ENCODE measurements at regions not wholly inside any gene's neighbourhood (a gene's known extent, or its start where the extent isn't known, plus 50 kb on each side); places are given as distances from the start of the nearest gene placed in this dataset.

- no peaks in the 10 kb centered on the region for H4K20me1 ChIP-seq (ENCODE audit: insufficient read depth)
- no peaks in the 10 kb centered on the region for H3K9me2 ChIP-seq (ENCODE audit: insufficient read depth, low read length)
- H3K4me2 ChIP-seq (ENCODE audit: low read length) = no peak overlapping the region
- no peak for TF ChIP-seq EP300 (conservative IDR thresholded peaks at IDR 0.05; ENCODE audit: poor library complexity, severe bottlenecking)
- TF ChIP-seq TAF1 (IDR thresholded peaks at IDR 0.05; ENCODE audit: low read depth) = no peak
- TF ChIP-seq EZH2 (IDR thresholded peaks at IDR 0.05; ENCODE audit: borderline replicate concordance, insufficient read depth, low read length, poor library complexity, severe bottlenecking) = no peak
- TF ChIP-seq REST (IDR thresholded peaks at IDR 0.05; ENCODE audit: borderline replicate concordance) = no peak
- no peak for TF ChIP-seq MXI1 (conservative IDR thresholded peaks at IDR 0.05; ENCODE audit: poor library complexity, severe bottlenecking)
- no peak for TF ChIP-seq SMC3 (conservative IDR thresholded peaks at IDR 0.05; ENCODE audit: poor library complexity)
- no peak for TF ChIP-seq RAD21 (conservative IDR thresholded peaks at IDR 0.05)
- TF ChIP-seq CTCF (IDR thresholded peaks at IDR 0.05; ENCODE audit: poor library complexity, severe bottlenecking) = no peak
- TF ChIP-seq POLR2AphosphoS5 (IDR thresholded peaks at IDR 0.05) = no peak
- H3F3A ChIP-seq (ENCODE audit: insufficient read depth, low read length, poor library complexity, severe bottlenecking) = no peaks in the 10 kb centered on the region
- H3K27ac ChIP-seq (ENCODE audit: low read length) = no peak overlapping the region
- no peak overlapping the region for H3K9ac ChIP-seq (ENCODE audit: low read length)
- no peaks in the 10 kb centered on the region for H3K79me2 ChIP-seq (replicated peaks; ENCODE audit: insufficient read depth, low read length)
- H3K9me3 ChIP-seq (ENCODE audit: low read length) = no peaks in the 10 kb centered on the region
- H3K36me3 ChIP-seq (ENCODE audit: insufficient read depth, low read length) = no peaks in the 10 kb centered on the region
- H3K27me3 ChIP-seq (ENCODE audit: insufficient read depth, low read depth, low read length) = no peaks in the 10 kb centered on the region
- no peak overlapping the region for H2AFZ ChIP-seq (ENCODE audit: low read depth, low read length)
- no peak overlapping the region for H3K4me3 ChIP-seq (ENCODE audit: low read length)
Measured at GRCh38 chr3:135871311-135871710, 94.2 kb upstream of the PPP2R3A start.

DNA sequence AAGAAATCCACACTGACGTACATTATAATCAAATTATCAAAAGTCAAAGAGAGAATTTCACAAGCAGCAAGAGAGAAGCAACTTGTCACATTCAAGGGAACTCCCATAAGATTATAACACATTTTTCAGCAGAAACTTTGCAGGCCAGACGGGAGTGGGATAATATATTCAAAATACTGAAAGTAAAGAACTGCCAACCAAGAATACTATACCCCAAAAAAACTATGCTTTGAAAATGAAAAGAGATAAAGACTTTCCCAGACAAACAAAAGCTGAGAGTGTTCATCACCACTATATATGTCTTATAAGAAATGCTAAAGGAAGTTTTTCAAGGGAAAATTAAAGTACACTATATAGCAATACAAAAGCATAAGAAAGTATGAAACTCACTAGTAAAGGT lies 91.5 kb upstream of the PPP2R3A start:
- no peak overlapping the region for H2AFZ ChIP-seq (ENCODE audit: low read depth, low read length)
- TF ChIP-seq EZH2 (IDR thresholded peaks at IDR 0.05; ENCODE audit: borderline replicate concordance, insufficient read depth, low read length, poor library complexity, severe bottlenecking) = no peak
- TF ChIP-seq CTCF (IDR thresholded peaks at IDR 0.05; ENCODE audit: poor library complexity, severe bottlenecking) = no peak
- TF ChIP-seq REST (IDR thresholded peaks at IDR 0.05; ENCODE audit: borderline replicate concordance) = no peak
- TF ChIP-seq MXI1 (conservative IDR thresholded peaks at IDR 0.05; ENCODE audit: poor library complexity, severe bottlenecking) = no peak
- TF ChIP-seq TAF1 (IDR thresholded peaks at IDR 0.05; ENCODE audit: low read depth) = no peak
- H3K4me2 ChIP-seq (ENCODE audit: low read length) = no peak overlapping the region
- H3F3A ChIP-seq (ENCODE audit: insufficient read depth, low read length, poor library complexity, severe bottlenecking) = no peaks in the 10 kb centered on the region
- H4K20me1 ChIP-seq (ENCODE audit: insufficient read depth) = no peaks in the 10 kb centered on the region
- no peak overlapping the region for H3K27ac ChIP-seq (ENCODE audit: low read length)
- H3K9me2 ChIP-seq (ENCODE audit: insufficient read depth, low read length) = no peaks in the 10 kb centered on the region
- no peak overlapping the region for H3K9ac ChIP-seq (ENCODE audit: low read length)
- H3K9me3 ChIP-seq (ENCODE audit: low read length) = peaks cover 5% of the 10 kb centered on the region
- H3K27me3 ChIP-seq (ENCODE audit: insufficient read depth, low read depth, low read length) = no peaks in the 10 kb centered on the region
- no peaks in the 10 kb centered on the region for H3K36me3 ChIP-seq (ENCODE audit: insufficient read depth, low read length)
- no peaks in the 10 kb centered on the region for H3K79me2 ChIP-seq (replicated peaks; ENCODE audit: insufficient read depth, low read length)
- H3K4me3 ChIP-seq (ENCODE audit: low read length) = no peak overlapping the region

Data from neural cell (in vitro differentiated cells).